Fibroblast of skin of left biceps (primary cell): ENCODE measurements at regions not wholly inside any gene's neighbourhood (a gene's known extent, or its start where the extent isn't known, plus 50 kb on each side); places are given as distances from the start of the nearest gene placed in this dataset.
"Not testable (repeated sequence)": the region's sequence is repeated elsewhere in the genome, so short reads cannot be mapped to it uniquely, and the experiment has no call there.

ENCODE experiments used
- DNase-seq, 2 experiments: peaks; one replicate each; pipeline ENCODE4 v3.0.0-alpha.2; 2013; ENCODE audit warnings: low read depth in 2 of 2

DNA sequence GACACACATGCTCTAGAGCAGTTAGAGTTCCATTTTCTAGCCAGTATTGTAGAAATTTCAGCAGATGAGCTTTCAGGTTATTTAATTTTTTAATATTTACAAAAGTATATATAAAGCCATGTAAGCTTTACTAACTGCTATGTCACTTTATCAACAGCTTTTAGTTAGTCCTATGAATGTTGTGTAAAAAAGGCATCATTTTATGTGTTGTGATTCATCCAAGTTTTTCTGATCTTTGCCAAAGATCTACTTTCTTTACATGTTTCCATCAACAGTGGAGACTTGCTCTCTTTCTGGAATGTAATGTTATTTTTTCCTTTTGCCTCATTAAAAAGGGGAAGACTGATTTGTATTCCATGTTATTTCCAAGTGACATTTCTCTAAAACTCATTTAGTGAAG, 125.2 kb upstream of the TFPI start:
- no peak for DNase-seq

DNA sequence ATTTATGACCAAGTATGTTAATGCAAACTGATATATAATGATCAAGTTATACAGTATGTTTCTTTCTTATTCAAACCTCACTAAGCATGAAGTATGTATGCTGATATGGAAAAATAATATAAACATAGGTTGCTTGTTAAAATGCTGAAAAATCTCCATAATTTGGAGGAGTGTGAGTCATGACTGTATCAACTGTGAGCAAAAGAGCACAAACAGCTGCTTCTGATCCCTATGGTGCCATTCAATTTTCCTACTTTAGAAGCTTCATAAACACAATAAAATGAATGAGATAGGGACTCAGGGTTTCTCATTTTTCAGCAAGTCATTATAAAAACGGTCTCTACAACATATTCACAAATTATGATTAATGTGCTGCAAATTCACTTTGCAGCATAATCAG, 129.9 kb upstream of the TFPI start:
- DNase-seq = no peak

DNA sequence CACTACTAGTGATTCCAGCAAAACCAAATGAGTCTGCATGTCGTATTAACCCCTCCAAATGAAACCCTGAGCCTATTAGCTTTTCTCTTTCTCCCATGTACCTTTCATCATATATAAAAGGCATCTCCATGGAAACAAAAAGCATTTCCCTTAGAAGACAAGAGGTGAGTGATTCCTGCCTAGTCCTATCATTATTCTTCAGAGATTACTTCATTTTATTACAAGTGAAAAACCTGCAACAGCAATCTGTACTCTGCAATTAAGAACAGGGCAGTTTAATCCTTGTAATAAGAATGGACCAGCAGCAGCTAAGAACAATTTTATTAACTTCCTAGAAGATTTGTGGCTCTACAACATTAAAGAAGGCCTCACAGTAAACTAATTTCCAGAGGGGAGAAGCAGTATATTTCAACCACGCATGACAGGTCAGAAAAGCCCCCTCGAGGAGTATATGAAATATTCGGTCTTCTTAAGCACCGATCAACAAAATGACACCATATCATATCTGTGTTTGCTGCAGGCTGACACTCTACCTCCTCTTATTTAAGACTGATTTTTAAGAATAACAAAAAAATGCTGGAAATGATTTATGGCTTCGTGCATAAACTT, 132.3 kb upstream of the TFPI start:
- DNase-seq = no peak

DNA sequence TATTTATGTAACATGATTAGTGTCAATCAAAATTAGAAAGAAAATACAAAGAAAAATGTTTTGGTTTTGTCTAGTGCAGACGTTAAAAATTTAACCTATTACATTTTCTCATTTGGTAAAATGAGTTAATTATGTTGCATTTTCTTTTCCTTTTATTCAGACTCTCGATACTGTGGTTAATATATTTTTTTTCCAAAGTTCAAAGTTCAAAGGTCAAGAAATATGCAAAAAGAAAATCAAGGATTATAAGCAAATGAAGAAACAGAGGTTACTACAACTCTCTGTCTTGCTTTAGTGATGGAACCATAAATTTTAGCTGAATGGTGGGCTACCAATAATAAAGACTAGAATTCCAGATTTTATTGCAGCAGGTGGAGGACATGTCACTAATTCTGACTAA, 133.3 kb upstream of the TFPI start:
- no peak for DNase-seq

DNA sequence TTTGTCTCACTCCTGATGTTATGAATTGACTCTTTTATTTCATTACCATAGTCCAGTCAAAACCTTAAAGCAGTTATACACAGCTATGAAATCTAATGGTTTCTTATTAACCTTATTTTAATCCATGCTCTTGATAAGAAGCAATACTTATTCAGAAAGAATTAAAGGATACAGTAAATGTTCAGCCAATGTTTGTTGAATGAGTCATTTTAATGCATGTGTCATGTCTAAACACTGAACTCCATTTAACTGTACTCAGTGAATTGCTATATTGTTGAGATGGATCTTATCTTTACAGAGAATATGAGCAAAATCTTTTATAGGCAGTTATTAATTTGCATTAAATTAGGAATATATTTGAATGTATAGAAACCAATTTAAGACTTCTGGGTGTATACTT, 135.1 kb upstream of the TFPI start:
- no peak for DNase-seq

DNA sequence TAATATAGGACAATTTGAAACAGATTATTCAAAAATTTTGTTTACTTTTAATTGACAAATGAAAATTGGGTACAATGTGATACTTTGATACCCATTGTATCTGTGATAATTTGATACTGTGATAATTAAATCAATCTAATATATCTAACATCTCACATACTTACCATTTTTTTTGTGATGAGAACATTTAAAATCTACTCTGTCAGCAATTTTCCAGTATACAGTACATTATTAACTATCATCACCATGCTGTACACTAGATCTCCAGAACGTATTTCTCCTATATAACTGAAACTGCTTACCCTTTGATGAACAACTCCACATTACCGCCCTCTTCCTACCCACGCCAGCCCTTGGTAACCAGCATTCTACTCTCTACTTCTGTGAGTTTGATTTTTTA, 139.7 kb upstream of the TFPI start:
- DNase-seq = no peak

DNA sequence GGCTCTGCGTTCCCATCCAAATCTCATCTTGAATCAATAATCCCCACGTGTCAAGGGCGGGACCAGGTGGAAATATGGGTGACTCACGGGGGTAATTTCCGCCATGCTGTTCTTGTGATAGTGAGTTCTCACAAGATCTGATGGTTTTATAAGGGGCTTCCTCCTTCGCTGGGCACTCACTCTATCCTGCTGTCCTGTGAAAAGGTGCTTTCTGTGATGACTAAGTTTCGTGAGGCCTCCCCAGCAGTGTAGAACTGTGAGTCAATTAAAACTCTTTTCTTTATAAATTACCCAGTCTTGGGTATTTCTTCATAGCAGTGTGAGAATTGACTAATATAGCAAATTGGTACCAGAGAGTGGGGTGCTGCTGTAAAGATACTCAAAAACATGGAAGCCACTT, 142.4 kb upstream of the TFPI start:
- DNase-seq = not testable (repeated sequence)

DNA sequence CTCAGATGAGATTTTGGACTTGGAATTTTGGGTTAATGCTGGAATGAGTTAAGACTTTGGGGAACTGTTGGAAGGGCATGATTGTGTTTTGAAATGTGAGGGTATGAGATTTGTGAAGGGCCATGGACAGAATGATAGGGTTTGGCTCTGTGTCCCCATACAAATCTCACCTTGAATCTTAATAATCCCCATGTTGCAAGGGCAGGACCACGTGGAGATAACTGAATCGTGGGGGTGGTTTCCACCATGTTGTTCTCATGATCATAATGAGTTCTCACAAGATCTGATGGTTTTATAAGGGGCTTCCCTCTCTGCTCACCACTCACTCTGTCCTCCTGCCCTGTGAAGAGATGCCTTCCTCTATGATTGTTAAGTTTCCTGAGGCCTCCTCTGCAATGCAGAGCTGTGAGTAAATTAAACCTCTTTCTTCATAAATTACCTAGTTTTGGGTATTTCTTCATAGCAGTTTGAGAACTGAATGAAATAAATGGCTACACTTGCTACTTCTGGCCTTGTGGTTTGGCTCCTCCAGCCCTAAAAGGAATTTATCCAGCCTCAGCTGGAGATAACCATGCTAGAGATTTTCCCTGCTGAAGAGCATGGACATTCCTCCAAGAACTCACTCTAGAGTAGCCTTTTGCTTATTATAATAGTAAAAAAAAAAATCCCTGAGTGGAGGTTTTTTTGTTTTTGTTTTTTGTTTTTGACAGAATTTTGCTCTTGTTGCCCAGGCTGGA, 144.3 kb upstream of the TFPI start:
- no peak for DNase-seq

DNA sequence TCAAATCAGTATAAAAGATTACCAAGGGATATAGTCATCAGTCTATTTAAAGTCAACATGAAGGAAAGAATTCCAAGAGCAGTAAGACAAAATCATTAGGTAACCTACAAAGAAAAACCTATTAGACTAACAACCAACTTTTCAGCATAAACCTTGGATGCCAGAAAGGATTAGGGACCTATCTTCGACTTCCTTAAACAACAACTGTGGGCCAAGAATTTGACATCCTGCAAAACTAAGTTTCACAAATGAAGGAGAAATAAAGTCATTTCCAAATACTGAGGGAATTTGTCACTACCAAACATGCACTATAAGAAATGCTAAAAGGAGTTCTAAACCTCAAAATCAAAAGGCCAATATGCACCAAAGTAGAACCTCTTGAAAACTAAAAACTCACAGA, 147.9 kb upstream of the TFPI start:
- DNase-seq = no peak

DNA sequence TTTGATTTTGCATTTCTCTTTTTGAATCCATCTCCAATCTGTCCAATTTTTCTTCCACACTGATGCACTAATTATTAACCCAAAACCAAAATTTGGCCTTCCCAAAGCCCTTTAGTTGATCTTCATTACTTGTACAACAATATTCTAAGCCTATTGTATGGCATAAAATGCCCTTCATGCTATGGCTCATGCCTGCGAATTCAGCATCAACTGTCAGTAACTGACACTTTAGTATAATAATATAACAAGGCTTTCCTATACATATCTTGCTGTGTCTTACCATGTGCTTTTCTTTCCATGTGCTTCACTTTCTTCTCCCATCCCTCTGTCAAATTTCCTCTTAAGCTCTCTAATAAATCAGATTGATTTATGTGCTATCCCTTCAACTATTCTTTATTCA, 154.0 kb upstream of the TFPI start:
- DNase-seq = no peak

DNA sequence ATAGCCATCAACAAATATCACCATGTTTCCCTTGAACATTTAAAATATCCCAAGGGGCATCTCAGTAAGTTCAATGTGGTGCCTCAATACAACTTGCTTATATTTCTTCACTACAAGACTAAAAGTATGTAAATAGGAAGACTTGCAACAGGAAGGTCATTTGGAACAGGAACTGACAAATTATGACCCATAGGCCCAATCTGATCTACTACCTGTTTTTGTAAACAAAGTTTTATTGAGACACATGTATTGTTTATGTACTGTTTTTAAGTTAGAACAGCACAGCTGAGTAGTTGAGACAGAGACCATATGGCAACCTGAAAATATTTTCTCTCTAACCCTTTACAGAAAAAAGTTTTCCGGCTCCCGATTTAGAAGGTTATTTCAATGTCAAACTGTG, 154.8 kb upstream of the TFPI start:
- DNase-seq = no peak

DNA sequence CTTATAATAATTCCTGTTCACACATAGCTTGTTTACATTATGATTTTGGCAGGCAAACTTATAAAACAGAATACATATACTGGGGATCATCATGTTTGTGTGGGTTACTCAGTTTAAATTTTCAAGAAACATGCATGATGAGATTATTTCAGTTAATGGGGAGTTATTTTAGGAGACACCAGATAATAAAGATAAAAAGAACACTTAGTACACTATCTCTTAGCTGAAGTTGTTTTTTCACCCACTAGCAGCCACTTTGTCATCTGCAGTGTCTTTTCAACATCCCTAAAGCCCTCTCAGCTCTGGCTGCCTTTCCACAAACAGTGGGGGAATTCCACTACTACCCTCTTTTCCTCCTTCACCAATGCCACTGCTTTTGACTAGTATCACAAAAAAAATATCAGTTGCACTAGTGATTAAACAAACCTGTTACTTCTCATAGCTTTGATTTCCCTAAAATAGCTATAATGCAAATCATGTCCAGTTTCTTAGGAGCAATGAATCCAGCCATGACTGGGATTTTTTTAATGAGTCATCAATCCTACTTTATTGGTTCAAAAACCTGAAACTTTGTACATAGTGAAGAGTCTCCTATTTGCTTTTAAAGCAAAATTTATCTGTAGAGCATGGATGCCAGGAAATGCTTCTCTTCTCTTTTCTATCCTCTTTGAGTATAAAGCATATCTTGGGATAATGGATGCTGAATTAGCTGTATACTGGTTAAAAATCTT, 156.7 kb upstream of the TFPI start:
- no peak for DNase-seq

DNA sequence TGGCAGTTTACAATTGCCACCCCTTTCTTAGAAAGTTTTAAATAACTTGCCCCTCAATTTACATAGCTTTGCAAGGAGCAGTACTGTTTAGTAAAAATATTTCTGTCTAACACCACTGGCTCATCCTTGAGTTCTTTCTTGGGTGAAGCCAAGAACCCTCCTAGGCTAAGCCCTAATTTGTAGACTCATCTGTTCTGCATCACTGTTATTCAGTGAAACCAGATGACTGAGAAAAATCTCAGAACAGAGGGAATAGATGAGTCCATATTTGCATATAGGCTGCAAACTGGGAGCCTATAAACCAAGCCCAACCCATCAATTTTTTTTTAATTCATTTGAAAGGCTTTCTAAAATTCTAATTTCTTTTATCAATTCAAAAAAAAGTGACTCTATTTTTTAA, 161.4 kb upstream of the TFPI start:
- DNase-seq = no peak

DNA sequence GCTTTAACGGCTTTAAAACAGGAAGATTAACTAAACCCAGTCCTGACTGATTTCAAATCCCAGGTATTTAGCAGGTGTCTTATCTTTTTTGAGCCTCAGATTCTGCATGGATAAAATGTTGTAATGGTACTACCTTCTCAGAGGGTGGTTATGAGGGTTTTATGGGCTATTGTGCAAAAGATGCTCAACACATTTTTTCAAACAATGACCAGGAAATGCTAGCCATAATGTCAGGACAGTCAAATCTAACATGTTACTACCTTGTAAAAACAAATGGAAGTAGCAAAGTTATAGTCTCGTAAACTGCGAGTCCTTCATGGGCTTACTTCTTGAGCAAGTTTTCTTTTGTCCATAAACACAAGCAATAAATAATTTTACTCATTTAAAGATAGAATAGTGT, 162.1 kb upstream of the TFPI start:
- DNase-seq = no peak

DNA sequence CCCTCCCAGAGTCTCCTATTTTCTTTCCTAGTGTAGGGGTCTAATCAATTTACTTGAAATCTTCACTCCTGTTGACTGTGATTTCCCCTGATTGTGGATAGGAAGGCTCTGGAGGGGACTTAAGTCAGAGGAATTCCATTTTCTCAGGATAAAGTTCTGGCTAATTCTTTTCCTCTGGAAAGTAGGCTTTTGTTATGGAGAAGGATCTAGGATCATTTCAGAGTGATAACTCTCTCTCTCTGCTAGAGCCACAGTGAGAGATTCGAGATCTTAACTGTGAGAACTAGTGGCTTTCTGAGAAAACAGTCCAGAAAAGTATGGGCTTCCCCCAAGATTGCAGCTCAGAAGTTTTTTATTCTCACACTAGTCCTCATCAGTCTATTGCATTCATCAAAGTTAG, 163.9 kb upstream of the TFPI start:
- DNase-seq = no peak

DNA sequence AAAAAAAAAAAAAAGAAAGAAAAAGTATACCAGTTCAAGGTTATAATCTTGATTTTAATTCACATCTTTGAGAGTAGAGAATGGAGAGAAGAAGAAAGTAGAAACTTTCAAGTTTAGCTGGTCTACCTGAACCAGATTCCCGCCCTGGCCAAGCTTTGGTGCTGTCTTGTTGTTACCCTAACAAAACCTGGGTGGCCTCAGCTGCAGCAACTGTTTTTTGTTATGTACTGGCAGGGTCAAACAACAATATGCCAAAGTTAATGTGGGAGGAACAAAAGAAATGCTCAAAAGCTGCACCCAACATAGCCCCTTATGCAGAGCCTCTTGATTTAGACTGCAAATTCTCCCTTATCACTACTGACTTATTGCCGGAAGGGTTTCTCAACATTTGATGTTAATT, 165.3 kb upstream of the TFPI start:
- DNase-seq = no peak

DNA sequence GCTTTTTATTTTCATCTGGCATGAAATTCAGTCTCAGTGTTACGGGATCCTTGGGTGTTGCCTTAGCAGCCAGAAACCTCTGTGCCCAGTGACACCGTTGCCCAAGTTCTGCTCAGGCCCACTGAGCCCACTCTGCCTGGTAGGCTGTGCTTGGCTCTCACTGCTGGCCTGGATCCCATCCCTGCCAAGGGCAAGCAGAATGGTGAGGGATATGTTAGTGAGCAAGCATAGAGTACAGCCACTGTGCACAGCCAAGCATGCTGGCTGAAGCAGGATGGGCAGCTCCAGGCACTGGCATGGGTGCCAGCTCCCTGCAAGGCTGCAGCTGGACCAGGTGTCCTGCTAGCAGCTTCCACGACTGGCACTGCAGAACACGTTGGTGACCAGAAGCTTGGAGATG, 194.7 kb upstream of the TFPI start:
- no peak for DNase-seq

DNA sequence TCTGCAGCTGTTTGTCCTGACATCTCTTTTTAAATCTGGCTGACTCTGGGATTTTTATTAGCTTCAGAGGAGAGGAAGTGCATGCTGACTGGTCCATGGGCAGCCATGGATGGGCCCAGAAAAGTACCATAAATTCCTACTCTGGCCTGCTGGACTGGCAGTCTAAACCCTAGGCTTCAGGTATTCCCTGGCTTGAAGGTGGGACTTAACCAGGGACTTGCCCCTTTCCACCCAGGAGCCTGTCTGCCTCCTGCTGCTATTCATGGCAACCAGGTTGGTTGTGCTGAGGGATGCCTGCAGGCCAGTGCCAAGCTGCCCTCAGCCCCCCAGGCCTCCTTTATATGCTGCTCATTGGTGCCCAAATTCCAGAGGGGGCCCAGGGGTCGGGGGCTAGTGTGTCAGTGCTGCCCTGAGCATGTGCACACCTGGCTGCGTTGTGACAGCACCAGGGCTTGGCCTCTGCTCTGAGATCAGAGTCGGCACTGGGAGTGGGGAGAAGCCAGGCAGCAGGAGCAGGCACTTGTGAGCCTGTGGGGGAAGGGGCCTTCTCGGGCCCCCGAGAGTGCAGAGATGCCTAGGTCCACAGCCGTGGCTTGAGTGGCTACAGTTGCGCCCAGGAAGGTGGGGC, 195.7 kb upstream of the TFPI start:
- no peak for DNase-seq

DNA sequence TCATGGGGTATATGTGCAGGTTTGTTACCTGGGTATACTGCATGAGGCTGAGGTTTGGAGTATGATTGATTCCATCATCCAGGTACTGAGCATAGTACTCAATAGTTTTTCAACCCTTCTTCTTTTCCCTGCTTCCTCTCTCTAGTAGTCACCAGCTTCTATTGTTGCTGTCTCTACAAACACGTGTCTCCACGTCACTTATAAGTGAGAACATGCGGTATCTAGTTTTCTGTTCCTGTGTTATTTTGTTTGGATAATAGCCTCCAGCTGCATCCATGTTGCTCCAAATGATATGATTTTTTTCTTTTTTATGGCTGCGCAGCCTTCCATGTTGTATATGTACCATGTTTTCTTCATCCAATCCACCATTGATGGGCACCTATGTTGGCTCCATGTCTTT, 214.8 kb upstream of the TFPI start:
- no peak for DNase-seq

DNA sequence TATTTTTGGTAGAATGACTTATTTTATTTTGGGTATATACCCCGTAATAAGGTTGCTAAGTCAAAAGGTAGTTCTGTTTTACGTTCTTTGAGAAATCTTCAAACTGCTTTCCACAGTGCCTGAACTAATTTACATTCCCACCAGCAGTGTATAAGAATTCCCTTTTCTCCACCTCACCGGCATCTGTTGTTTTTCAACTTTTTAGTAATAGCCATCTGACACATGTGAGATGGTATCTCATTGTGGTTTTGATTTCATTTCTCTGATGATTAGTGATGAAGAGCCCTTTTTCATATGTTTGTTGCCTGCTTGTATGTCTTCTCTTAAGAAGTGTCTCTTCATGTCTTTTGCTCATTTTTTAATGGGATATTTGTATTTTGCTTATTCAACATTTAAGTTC, 215.2 kb upstream of the TFPI start:
- DNase-seq = no peak

DNA sequence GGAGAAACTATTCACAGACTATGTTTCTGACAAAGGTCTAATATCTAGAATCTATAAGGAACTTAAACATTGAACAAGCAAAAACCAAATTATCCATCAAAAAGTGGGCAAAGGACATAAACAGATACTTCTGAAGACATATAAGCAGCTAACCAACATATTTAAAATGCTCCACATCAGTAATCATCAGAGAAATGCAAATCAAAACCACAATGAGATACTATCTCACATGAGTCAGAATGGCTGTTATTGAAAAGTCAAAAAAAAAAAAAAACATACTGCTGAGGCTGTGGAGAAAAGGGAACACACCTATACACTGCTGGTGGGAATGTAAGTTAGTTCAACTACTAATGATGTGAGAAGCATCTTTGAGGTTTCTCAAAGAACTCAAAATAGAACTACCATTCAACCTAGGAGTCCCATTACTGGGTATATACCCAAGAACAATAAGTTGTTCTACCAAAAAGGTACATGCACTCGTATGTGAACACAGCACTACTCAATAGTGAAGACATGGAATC, 220.4 kb upstream of the TFPI start:
- DNase-seq = peak; percentile 30 to 38

DNA sequence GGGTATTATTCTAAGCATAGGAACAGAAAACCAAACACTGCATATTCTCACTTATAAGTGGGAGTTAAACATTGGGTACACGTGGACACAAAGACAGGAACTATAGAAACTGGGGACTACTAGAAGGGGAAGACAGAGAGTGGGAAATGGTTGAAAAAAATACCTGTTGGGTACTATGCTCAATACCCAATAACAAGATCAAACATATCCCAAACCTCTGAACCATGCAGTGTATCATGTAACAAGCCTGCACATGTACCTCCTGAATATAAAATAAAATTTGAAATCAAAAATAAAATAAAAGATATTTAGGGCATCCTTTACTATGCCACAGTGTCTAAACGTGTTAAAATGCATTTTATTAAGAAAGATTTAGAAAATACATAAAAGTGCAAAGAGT, 221.0 kb upstream of the TFPI start:
- no peak for DNase-seq

DNA sequence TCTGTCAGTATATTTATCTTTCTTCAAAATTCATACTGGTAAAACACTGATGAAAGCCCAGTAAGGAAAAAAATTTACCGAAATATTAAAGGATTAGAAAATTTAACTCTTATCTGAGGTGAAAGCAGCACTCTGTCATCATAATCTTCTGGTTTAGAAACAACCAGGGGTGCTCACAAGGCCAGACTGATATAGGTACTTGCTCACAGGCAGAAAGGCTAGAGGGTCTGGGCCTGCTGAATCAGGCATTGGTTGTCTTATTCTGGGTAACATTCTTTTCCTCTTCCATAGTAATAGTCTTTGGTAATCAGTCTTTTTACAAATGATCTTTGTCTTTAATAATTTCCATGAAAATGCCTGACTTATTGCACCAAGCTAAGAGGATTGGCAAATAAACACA, 221.4 kb upstream of the TFPI start:
- DNase-seq = no peak
